NK-92 treated with Interleukin-12 subunit alpha and Interleukin-12 subunit beta, amount 100 ng/mL, for 24 hours (cell line): ENCODE measurements at regions not wholly inside any gene's neighbourhood (a gene's known extent, or its start where the extent isn't known, plus 50 kb on each side); places are given as distances from the start of the nearest gene placed in this dataset.

Experiments
- DNase-seq: peaks from one replicate; lab custom pipeline; 2025; lab: John Stamatoyannopoulos, UW

DNA sequence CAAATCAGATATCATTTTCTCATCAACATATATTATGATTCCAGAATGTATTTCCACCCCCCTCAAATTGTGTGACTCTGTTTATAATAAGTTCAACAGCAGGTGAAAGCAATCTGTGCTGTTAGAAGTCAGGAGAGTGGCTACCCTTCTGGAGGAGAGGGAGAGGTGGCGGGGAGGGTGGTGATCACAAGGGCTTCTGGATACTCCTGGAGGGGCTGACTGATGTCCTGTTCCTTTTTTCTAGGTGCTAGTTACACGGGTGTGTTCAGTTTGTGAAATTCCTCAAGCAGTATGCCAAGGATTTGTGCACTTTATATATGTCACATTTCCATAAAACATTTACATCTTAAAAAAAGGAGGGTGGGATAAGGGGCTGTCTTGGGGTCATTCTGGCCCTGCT is 119.1 kb downstream of the IRF8 start:
- DNase-seq, result no peak

DNA sequence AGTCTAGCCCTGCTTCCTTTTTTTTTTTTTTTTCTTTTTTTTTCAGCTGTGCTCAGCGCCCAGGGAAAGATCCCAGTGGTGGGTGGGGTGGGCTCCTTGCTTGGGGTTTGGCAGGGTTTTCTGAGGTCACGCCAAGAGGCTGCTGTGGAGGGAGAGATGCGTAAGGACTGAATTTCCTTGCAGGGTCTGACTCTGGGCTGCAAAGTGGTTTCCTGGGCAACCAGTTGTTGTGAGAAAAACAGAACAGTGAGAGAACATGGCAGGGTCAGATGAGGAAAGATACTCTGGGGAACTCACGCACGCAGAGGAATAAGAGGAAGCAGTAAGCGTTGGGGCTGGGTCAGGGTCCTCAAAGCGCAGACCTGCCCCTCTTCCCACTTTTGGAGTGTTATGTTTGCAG is 119.5 kb downstream of the IRF8 start:
- no peak for DNase-seq

- no peak for DNase-seq
Measured at GRCh38 chr16:86018941-86019340, 120.0 kb downstream of the IRF8 start.

- no peak for DNase-seq
Measured at GRCh38 chr16:86019446-86020047, 120.6 kb downstream of the IRF8 start.

- no peak for DNase-seq
Measured at GRCh38 chr16:86020971-86021370, 122.0 kb downstream of the IRF8 start.

- DNase-seq, result no peak
Measured at GRCh38 chr16:86022381-86022960, 123.5 kb downstream of the IRF8 start.

DNA sequence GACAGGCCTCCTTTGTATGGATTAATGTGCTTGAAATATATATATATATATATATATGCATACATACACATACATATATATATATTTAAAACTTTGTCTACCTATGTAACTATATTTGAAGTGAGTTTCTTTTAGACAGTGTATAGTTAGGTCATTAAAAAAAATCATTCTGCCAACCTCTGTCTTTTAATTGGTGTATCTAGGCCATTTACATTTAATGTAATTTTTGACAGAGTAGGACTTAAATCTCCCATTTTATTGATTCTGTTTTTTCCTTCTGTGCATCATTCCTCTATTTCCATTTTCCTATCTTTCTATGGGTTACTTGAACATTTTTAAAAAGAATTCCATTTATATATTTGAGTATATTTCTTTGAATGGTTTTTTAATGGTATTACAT is 125.2 kb downstream of the IRF8 start:
- no peak for DNase-seq

DNA sequence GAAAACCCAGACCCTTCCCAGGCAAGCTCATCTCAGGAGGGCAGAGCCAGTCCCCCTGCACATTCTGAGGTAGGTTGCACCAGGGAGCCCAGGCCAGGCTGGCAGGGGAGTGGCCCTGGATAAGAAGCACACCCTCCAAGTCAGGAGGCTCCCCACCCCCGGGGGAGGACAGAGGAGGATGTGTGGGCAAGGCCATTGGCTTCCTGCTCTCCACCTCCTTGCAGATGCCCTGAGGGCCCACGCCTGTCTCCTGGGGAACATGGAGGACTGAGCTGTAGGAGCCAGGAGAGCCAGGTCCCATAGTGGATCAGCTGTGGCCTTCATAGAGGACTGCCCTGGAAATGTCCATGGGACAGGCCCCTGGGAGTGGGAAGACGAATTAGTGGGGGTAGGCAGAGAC is 126.7 kb downstream of the IRF8 start:
- no peak for DNase-seq

- DNase-seq, result no peak
Measured at GRCh38 chr16:86026171-86026910, 127.4 kb downstream of the IRF8 start.

- no peak for DNase-seq
Measured at GRCh38 chr16:86026916-86027315, 128.0 kb downstream of the IRF8 start.

DNA sequence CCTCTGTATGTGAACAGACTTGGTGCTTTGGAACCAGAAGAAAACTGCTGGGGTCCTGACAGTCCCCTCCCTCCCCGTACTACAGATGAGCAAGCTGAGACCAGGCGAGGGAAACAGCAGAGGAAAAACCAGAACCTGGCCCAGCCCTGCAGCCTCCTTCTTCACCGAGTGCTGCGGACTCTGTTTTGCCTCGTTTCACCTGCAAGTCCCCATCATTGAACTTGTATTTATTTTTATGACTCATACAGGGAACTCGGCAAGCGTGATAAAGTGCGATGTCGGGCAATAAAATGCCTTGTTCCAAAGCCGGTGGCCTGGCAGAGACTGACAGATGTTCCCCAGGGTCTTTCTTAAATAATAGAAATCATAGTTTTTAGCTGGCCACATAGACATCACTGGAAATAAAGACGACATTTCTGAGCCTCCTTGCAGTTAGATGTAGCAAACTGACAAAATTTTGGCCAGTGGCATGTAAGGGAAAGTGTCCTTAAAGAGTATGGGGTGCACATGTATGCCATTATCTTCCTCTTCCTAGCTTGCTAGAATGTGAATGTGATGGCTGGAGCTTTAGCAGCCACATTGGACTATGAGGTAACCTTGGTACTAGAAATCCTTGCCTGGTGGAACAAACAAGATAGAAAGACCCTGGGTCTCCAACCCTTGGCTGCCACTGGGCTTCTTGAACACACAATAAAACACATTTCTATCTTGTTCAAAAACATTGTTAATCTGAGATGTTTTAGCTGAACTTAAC is 128.6 kb downstream of the IRF8 start:
- DNase-seq, result no peak

- no peak for DNase-seq
Measured at GRCh38 chr16:86029131-86029741, 130.3 kb downstream of the IRF8 start.

- DNase-seq, result no peak
Measured at GRCh38 chr16:86030116-86030515, 131.2 kb downstream of the IRF8 start.

DNA sequence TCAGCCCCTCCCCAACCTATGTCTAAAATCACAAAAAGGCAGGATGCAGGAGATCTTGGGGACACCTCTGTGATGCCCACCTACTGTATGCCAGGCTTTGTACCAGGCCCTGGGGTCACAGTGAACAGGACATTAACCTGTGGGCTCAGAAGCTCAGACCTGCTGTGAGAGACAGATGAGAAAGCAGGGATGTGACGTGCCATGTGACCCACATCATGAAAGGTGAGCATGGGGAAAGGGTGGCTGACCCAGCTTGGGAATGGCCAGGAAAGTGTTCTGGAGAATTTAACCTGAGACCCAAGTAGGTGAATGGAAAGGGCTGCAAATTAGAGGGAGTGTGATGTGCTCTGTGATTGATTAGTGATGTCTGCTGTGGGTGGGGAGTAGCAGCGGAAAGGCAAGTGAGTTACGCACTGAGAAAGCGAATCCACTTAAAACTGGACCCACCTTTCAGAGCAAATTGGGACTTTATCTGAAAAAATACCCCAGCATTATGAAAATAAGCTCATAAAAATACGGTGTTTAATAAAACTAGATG is 132.2 kb downstream of the IRF8 start:
- DNase-seq, result no peak

DNA sequence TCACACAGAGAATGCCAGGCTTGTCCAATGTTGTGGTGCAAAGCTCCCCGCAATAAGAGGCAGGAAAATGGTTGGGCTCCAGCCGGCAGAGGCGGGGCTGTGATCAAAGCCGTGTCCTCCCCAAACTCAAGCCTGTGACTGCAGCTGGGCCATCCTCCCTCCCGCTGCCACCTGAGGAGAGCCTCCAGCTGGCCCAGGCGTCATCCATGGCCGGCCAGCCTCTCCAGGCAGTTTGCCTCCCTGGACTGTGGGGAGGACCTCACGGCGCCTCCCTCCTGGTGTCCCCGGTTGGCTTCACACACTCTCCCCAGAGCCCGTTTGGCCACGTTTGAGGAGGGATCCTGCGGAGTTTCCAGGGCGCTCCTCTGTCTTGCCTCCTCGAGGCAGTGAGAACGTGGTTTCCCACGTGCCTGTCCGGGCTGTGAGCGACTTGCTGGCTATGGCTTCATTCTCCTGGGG is 134.1 kb downstream of the IRF8 start:
- DNase-seq, result no peak

GRCh38 chr16:86033971-86034370 is 135.0 kb downstream of the IRF8 start:
- no peak for DNase-seq

DNA sequence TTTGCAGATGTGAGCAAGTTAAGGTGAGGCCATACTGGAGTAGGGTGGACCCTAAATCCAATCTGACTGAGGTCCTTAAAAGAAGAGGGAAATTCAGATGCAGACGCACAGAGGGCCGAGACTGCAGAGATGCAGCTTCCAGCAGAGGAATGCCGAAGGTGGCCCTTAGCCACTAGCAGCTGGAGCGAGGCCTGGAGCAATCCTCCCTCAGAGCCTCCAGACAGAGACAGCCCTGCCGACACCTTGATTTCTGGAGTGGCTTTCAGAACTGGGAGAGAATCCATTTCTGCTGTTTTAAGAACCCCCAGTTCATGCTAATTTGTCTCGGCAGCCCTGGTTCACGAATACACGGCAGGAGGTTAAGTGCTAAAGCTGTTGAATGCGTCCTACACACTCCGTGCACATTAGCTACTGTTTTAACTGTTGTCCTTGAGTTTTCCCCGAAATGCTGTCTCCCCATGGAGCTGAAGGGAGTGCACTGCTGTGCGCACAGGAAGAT is 135.5 kb downstream of the IRF8 start:
- DNase-seq, result no peak

DNA sequence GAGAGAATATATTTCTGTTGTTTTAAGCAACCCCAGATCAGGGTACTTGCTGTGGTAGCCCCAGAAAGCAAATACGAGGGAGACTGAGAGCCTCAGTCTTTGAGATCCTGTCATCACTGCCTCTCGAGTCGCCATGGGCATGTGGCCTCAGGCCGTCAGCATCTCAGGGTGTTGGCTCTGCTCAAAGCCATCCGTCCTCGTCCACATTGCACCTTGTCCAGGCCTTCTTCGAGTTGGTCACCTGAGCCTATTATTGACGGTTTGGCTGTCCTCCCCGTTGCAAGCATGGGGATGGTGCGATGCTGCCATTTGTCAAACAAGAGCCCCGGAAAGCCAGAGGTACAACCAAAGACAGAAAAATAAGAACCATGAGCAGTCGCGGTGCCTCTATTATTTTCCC is 136.9 kb downstream of the IRF8 start:
- no peak for DNase-seq

DNA sequence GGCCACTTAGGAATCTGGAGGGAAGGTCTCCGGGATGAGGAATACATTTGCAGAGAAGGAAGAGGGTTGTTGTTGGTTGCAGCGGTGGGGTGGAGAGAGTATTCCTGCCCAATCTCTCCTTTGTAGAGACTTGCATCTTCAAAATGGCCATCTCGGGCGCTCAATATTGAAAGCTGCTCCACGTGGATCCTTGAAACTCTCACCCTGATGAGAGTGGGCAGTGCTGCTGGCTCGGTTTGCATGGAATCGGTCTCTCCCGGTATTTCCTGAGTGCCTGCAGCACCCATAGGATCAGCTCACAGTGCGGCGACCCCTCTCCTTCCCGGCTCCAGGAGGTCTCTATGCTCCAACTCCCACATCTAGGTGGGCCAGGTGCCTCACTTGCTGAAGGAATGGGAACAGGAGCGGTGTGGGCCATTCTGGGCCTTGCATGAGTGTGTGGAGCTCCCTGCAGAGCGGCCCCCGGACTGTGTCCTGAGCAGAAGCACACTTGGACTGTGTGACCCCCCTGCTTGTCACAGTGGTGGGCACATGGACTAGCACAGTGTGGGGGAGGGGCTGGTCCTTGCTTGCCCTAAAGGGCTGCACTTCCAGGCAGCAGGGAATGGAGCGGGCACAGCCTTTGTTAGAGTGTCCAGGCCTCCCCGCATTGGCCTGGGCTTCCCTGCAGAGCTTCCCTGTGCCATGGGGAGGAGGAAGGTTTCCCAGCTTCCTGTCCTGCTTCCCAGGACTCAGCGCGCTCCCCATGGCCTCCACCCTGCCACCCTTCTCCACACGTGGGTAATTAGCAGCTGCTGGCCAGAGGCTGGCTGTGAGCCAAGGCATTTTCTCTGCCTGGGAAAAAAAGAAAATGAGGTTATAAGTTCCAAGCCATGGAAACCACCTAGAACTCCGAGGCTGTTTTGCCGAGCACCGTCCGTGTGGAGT is 139.3 kb downstream of the IRF8 start:
- DNase-seq, result no peak

DNA sequence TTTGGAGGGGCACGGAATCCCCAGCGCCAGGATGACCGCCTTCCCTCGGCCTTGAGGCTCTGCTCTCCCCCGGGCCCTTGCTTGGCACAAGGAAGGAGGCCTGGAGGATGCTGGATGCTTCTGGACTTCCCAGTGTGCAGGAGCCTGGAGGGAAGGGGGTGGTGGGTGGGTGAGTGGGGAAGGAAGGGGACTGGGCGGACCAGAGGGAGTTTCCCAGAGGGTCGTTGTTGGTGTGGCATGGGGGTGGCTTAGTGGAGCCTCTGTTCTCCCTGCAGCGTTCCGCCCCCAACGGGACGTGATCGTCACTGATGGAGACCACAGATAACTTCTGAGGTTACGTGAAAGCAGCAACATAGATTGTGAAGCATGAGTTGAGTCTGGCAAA is 140.0 kb downstream of the IRF8 start:
- no peak for DNase-seq

- DNase-seq, result no peak
Measured at GRCh38 chr16:86039606-86040005, 140.6 kb downstream of the IRF8 start.
